Astrocyte of the spinal cord (primary cell): ENCODE measurements at regions not wholly inside any gene's neighbourhood (a gene's known extent, or its start where the extent isn't known, plus 50 kb on each side); places are given as distances from the start of the nearest gene placed in this dataset.

Experiments
- DNase-seq: peaks from one replicate; pipeline ENCODE4 v3.0.0; 2011; ENCODE audit warnings: low read depth, low spot score
- H3K4me3 ChIP-seq: 2 replicates; pipeline ENCODE4 v1.5.1; 2011; ENCODE audit warnings: low read depth, mild to moderate bottlenecking, low read length, moderate library complexity
- in situ Hi-C: cut with HindIII; loops from 2 replicates; pipeline ENCODE4 v1.10.0; 2017; ENCODE audit warnings: low sequenced_read_pairs
- TF ChIP-seq, protein P1 (sequence below): IDR thresholded peaks from 2 replicates; pipeline ENCODE4 v1.5.1; 2012; ENCODE audit warnings: low read depth, mild to moderate bottlenecking, low read length, inconsistent platforms

DNA sequence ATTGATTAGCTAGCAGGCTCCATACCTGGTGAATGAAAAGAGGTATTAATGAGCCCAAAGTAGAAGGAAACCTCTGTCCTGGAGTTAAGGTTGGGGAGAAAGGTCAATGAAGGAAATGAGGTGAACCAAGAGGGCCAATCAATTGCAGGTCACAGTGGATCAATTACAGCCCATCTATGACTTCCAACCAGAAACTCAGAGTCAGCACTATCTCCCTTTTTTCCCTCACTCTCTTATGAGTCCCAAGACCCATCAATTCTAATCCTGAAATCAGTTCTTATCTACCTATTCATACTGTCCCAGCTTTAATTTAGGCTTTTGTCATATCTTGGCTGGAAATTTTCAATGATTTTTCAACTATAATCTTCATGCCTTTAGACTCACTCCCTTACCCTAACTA is 433.2 kb upstream of the PKN2 start:
- no peak for DNase-seq
- H3K4me3 ChIP-seq, result no peak overlapping the region
- in situ Hi-C loops, result no loop called here
- TF ChIP-seq, protein P1, sequence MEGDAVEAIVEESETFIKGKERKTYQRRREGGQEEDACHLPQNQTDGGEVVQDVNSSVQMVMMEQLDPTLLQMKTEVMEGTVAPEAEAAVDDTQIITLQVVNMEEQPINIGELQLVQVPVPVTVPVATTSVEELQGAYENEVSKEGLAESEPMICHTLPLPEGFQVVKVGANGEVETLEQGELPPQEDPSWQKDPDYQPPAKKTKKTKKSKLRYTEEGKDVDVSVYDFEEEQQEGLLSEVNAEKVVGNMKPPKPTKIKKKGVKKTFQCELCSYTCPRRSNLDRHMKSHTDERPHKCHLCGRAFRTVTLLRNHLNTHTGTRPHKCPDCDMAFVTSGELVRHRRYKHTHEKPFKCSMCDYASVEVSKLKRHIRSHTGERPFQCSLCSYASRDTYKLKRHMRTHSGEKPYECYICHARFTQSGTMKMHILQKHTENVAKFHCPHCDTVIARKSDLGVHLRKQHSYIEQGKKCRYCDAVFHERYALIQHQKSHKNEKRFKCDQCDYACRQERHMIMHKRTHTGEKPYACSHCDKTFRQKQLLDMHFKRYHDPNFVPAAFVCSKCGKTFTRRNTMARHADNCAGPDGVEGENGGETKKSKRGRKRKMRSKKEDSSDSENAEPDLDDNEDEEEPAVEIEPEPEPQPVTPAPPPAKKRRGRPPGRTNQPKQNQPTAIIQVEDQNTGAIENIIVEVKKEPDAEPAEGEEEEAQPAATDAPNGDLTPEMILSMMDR, result no peak

DNA sequence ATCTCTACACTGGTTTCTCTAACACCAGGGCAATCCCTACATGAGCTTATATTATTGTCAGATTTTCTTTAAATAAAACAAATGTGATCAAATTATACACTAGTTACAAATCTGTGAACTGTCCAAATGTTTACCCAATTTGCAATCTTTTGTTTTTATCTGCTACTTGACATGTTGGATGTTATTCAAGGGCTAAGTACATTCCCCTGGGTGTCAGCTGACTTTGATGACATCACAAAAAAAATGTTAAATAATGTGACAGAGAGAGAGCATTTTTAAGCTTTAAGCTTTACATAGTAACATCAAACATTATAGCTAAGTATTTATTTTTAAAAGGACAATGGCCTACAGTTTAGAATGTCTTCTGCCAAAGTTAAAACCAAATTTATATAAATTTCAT is 431.3 kb upstream of the PKN2 start:
- no peak for DNase-seq
- H3K4me3 ChIP-seq, result no peak overlapping the region
- TF ChIP-seq, protein P1, result no peak
- in situ Hi-C loops, result no loop called here

DNA sequence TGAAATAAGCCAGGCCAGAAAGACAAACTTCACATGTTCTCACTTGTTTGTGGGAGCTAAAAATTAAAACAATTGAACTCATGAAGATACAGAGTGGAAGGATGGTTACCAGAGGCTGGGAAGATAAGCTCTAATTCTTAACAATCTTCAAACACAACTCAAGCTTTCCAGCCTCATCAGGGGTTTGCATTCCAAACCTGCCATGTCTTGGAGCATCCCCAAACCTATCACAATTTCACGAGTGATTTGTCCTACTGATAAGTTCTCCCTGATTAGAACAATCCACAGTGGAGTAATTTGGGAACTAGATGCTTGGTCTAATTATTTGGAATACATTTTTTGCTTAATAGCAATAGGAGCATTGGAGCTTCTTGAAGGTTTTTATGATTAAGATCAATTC is 418.5 kb upstream of the PKN2 start:
- TF ChIP-seq, protein P1, result no peak
- in situ Hi-C loops, result no loop called here
- no peak overlapping the region for H3K4me3 ChIP-seq
- no peak for DNase-seq

DNA sequence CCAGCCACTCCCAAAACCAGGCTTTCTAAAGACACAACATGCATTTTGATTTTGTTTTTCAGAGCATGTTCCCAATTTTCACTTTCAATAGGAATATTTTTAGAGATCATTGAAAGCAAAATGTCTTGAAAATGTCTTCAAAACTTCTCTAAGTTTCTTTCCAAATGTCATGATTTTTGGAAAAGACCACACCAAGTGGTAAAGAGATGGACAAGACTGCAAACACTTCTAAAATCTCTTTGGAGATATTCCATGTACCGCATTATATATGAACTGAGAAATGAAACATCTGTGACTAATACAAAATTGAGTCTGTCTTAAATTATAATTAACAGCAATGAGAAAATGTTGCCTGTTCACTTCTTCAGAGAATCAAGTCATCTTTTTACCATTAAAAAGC is 418.0 kb upstream of the PKN2 start:
- in situ Hi-C loops, result no loop called here
- DNase-seq, result no peak
- TF ChIP-seq, protein P1, result no peak
- H3K4me3 ChIP-seq, result no peak overlapping the region

DNA sequence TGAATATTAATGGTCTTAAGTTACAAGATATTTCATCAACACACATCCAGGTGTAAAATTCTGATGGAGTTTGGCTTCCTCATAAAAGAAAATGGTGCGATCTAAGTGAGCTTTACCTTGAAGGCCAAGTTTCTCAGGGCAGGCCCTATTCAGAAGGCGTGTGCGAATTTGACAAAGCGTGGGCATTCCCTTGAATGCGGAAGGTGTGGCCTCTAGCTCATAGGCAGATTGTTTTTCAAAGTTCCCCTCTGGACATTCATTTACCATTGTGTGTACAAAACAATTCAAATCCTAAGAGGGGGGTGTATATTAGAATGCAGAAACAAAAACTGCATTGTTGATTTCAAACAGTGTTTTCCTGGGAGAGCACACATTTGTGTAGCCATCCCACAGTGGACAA is 411.9 kb upstream of the PKN2 start:
- TF ChIP-seq, protein P1, result no peak
- H3K4me3 ChIP-seq, result no peak overlapping the region
- in situ Hi-C loops, result no loop called here
- no peak for DNase-seq

DNA sequence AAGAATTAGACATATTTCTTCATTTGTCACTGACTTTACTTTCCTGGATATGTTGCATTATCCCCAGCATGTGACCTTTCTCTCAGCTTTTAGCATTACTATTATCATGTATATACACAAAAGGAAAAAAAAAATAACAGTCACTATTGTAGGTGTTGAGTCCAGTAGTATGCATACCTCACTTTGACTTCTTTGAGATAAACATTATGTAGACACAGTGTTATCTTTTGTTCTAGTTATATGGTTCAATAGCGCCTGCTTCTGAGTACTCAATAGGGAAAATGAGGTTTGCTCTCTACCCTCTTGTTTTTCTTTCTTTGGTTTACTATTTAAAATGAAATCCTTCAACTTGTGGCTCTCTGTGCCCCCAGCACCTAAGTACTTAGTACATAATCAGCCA is 409.6 kb upstream of the PKN2 start:
- DNase-seq, result no peak
- H3K4me3 ChIP-seq, result no peak overlapping the region
- in situ Hi-C loops, result no loop called here
- TF ChIP-seq, protein P1, result no peak

DNA sequence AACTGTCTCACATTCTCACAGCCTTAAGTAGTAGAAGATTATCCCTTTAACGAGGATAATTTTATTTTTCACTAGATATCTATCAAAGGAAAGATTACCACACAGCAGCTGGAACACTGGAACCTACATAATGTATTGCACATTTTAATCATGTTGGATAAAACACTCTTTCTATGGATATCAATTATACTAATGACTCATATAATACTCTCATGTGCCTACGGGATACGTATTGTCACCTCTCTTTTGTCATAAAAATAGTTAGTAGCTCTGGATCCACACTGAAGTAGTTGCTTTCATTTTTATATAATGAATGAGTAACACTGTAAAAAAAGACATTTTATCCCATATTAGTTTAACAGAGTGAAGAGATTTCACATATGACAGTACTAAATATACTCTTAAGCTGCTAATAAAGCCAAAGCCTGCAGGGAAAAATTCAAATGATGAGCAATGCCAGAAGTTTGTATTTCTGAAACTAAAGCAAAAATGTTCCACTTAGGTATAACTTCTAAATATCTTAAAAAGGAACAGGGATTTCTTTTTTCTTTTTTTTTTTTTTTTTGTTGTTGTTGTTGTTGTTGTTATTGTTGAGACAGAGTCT is 408.7 kb upstream of the PKN2 start:
- no peak overlapping the region for H3K4me3 ChIP-seq
- in situ Hi-C loops, result no loop called here
- DNase-seq, result no peak
- TF ChIP-seq, protein P1, result no peak
